ENCODE measurements at regions not wholly inside any gene's neighbourhood (a gene's known extent, or its start where the extent isn't known, plus 50 kb on each side); places are given as distances from the start of the nearest gene placed in this dataset.
"Not testable (repeated sequence)": the region's sequence is repeated elsewhere in the genome, so short reads cannot be mapped to it uniquely, and the experiment has no call there.

- Histone ChIP-seq H3K4me3 (ENCODE audit: low read length) (no peak overlapping the region), H3K4me1 (ENCODE audit: control insufficient read depth, insufficient read depth, low read length) (peaks cover 12% of the 10 kb centered on the region), H3K9me3 (ENCODE audit: control insufficient read depth, low read length) (peaks cover 31% of the 10 kb centered on the region), H3K27ac (ENCODE audit: low read depth, low read length) (no peak overlapping the region), H3K9ac (ENCODE audit: extremely low read depth, low read length, poor library complexity, severe bottlenecking) (peak overlapping the region; percentile 48), H3K36me3 (ENCODE audit: control insufficient read depth, insufficient read depth, low read length) (no peaks in the 10 kb centered on the region), H3K27me3 (ENCODE audit: control insufficient read depth, insufficient read depth, low read length, poor library complexity, severe bottlenecking) (no peaks in the 10 kb centered on the region)
- WGBS, 2 experiments (ENCODE audit: insufficient coverage in 1 of 2, insufficient read length in 1 of 2): 75 to 88% methylated on average over 1 of the region's 1 CpG
- Mint-ChIP-seq H3K9me3 (peaks cover 67% of the 10 kb centered on the region), H3K27me3 (ENCODE audit: insufficient read depth) (no peaks in the 10 kb centered on the region), H3K36me3 (ENCODE audit: low read depth) (peaks cover 10% of the 10 kb centered on the region), H3K27ac (peak overlapping the region; percentile 97), H3K4me3 (no peak overlapping the region), H3K4me1 (peaks cover 33% of the 10 kb centered on the region)
- DNase-seq: no peak
- TF ChIP-seq CTCF (conservative IDR thresholded peaks at IDR 0.05): no peak
Measured at GRCh38 chrX:55867181-55867651, 149.7 kb downstream of the RRAGB start.

- Mint-ChIP-seq H3K27me3 (ENCODE audit: insufficient read depth) (no peaks in the 10 kb centered on the region), H3K4me1 (peaks cover 33% of the 10 kb centered on the region), H3K9me3 (peaks cover 68% of the 10 kb centered on the region), H3K4me3 (no peak overlapping the region), H3K36me3 (ENCODE audit: low read depth) (peaks cover 10% of the 10 kb centered on the region), H3K27ac (peak overlapping the region; percentile 97)
- H3K4me1 ChIP-seq (ENCODE audit: control insufficient read depth, insufficient read depth, low read length): peaks cover 12% of the 10 kb centered on the region
- peaks cover 34% of the 10 kb centered on the region for H3K9me3 ChIP-seq (ENCODE audit: control insufficient read depth, low read length)
- peak overlapping the region; percentile 48 for H3K9ac ChIP-seq (ENCODE audit: extremely low read depth, low read length, poor library complexity, severe bottlenecking)
- H3K36me3 ChIP-seq (ENCODE audit: control insufficient read depth, insufficient read depth, low read length): no peaks in the 10 kb centered on the region
- no peak overlapping the region for H3K27ac ChIP-seq (ENCODE audit: low read depth, low read length)
- WGBS, 2 experiments (ENCODE audit: insufficient coverage in 1 of 2, insufficient read length in 1 of 2): 58 to 100% methylated on average over 1 of the region's 1 CpG
- no peaks in the 10 kb centered on the region for H3K27me3 ChIP-seq (ENCODE audit: control insufficient read depth, insufficient read depth, low read length, poor library complexity, severe bottlenecking)
- H3K4me3 ChIP-seq (ENCODE audit: low read length): no peak overlapping the region
- TF ChIP-seq CTCF (conservative IDR thresholded peaks at IDR 0.05): no peak
- DNase-seq: no peak
Measured at GRCh38 chrX:55867708-55868107, 150.2 kb downstream of the RRAGB start.

- Mint-ChIP-seq H3K9me3 (peaks cover 36% of the 10 kb centered on the region), H3K27me3 (ENCODE audit: insufficient read depth) (no peaks in the 10 kb centered on the region), H3K36me3 (ENCODE audit: low read depth) (peaks cover 12% of the 10 kb centered on the region), H3K27ac (no peak overlapping the region), H3K4me1 (peaks cover 3% of the 10 kb centered on the region), H3K4me3 (no peak overlapping the region)
- Histone ChIP-seq H3K9me3 (ENCODE audit: control insufficient read depth, low read length) (peaks cover 74% of the 10 kb centered on the region), H3K4me1 (ENCODE audit: control insufficient read depth, insufficient read depth, low read length) (no peaks in the 10 kb centered on the region), H3K27ac (ENCODE audit: low read depth, low read length) (no peak overlapping the region), H3K9ac (ENCODE audit: extremely low read depth, low read length, poor library complexity, severe bottlenecking) (no peak overlapping the region), H3K4me3 (ENCODE audit: low read length) (no peak overlapping the region), H3K36me3 (ENCODE audit: control insufficient read depth, insufficient read depth, low read length) (no peaks in the 10 kb centered on the region), H3K27me3 (ENCODE audit: control insufficient read depth, insufficient read depth, low read length, poor library complexity, severe bottlenecking) (no peaks in the 10 kb centered on the region)
- TF ChIP-seq CTCF (conservative IDR thresholded peaks at IDR 0.05): no peak
- DNase-seq: no peak
Measured at GRCh38 chrX:55874807-55875206, 157.3 kb downstream of the RRAGB start.

- not testable (repeated sequence) for H3K27me3 Mint-ChIP-seq (ENCODE audit: insufficient read depth); H3K27ac ChIP-seq (ENCODE audit: low read depth, low read length); H3K9ac ChIP-seq (ENCODE audit: extremely low read depth, low read length, poor library complexity, severe bottlenecking); H3K4me1 ChIP-seq (ENCODE audit: control insufficient read depth, insufficient read depth, low read length); H3K4me3 Mint-ChIP-seq; H3K27ac Mint-ChIP-seq; H3K36me3 Mint-ChIP-seq (ENCODE audit: low read depth); DNase-seq; H3K27me3 ChIP-seq (ENCODE audit: control insufficient read depth, insufficient read depth, low read length, poor library complexity, severe bottlenecking); H3K4me1 Mint-ChIP-seq; H3K36me3 ChIP-seq (ENCODE audit: control insufficient read depth, insufficient read depth, low read length)
- Histone ChIP-seq H3K9me3 (ENCODE audit: control insufficient read depth, low read length) (peaks cover 52% of the 10 kb centered on the region), H3K4me3 (ENCODE audit: low read length) (peak overlapping the region; percentile 49)
- 100% methylated on average over 4 of the region's 4 CpGs; no CpG with 5 or more reads in 1 of the 2 experiments for WGBS, 2 experiments (ENCODE audit: insufficient coverage in 1 of 2, insufficient read length in 1 of 2)
- H3K9me3 Mint-ChIP-seq: peaks cover 30% of the 10 kb centered on the region
Measured at GRCh38 chrX:55883541-55883940, 166.0 kb downstream of the RRAGB start.

Data from endodermal cell (in vitro differentiated cells).